ENCODE measurements at regions not wholly inside any gene's neighbourhood (a gene's known extent, or its start where the extent isn't known, plus 50 kb on each side); places are given as distances from the start of the nearest gene placed in this dataset.
A peak's percentile ranks its signal among the peaks of the same experiment; 100 is the strongest.

GRCh38 chr12:69023840-69024239 is 90.9 kb upstream of the CPM start:
- WGBS, 2 donors: 51 to 61% methylated on average over 5 of the region's 5 CpGs

GRCh38 chr12:69024413-69024812 is 91.4 kb upstream of the CPM start:
- no peak for ATAC-seq (ENCODE audit: low FRiP score)
- intact Hi-C loops (cut with DNase I): no loop called here
- Histone ChIP-seq H3K4me3 (ENCODE audit: low read length in 2 of 2) (no peak overlapping the region), H3K36me3 (ENCODE audit: control insufficient read depth in 1 of 2, insufficient read depth in 2 of 2, low read length in 1 of 2) (no peaks in the 10 kb centered on the region), H3K4me1 (ENCODE audit: control insufficient read depth in 1 of 2, insufficient read depth in 2 of 2, low read length in 2 of 2) (no peaks in the 10 kb centered on the region), H3K27me3 (ENCODE audit: control insufficient read depth in 1 of 2, insufficient read depth in 2 of 2, low read length in 1 of 2) (peaks cover 0 to 3% of the 10 kb centered on the region in 2 donors), H3K27ac (ENCODE audit: low read depth in 1 of 2, low read length in 2 of 2) (no peak overlapping the region), H3K9me3 (ENCODE audit: control insufficient read depth, low read length) (peaks cover 3% of the 10 kb centered on the region)
- no peak for DNase-seq
- WGBS, 2 donors: 80% methylated on average over 7 of the region's 7 CpGs

More at GRCh38 chr12:69023840-69024239, 90.9 kb upstream of the CPM start:
- ATAC-seq (ENCODE audit: low FRiP score) (no peak), DNase-seq (no peak)
- Histone ChIP-seq H3K9me3 (ENCODE audit: control insufficient read depth, low read length) (peaks cover 1% of the 10 kb centered on the region), H3K4me1 (ENCODE audit: control insufficient read depth in 1 of 2, insufficient read depth in 2 of 2, low read length in 2 of 2) (no peaks in the 10 kb centered on the region), H3K36me3 (ENCODE audit: control insufficient read depth in 1 of 2, insufficient read depth in 2 of 2, low read length in 1 of 2) (no peaks in the 10 kb centered on the region), H3K4me3 (ENCODE audit: low read length in 2 of 2) (no peak overlapping the region), H3K27me3 (ENCODE audit: control insufficient read depth in 1 of 2, insufficient read depth in 2 of 2, low read length in 1 of 2) (peaks cover 0 to 3% of the 10 kb centered on the region in 2 donors), H3K27ac (ENCODE audit: low read depth in 1 of 2, low read length in 2 of 2) (no peak overlapping the region)
- intact Hi-C loops (cut with DNase I): no loop called here

- Histone ChIP-seq H3K4me1 (ENCODE audit: control insufficient read depth in 1 of 2, insufficient read depth in 2 of 2, low read length in 2 of 2) (no peaks in the 10 kb centered on the region), H3K36me3 (ENCODE audit: control insufficient read depth in 1 of 2, insufficient read depth in 2 of 2, low read length in 1 of 2) (no peaks in the 10 kb centered on the region), H3K9me3 (ENCODE audit: control insufficient read depth, low read length) (peaks cover 3% of the 10 kb centered on the region), H3K27ac (ENCODE audit: low read depth in 1 of 2, low read length in 2 of 2) (no peak overlapping the region), H3K27me3 (ENCODE audit: control insufficient read depth in 1 of 2, insufficient read depth in 2 of 2, low read length in 1 of 2) (peaks cover 0 to 3% of the 10 kb centered on the region in 2 donors), H3K4me3 (ENCODE audit: low read length in 2 of 2) (no peak overlapping the region)
- no peak for DNase-seq
- no peak for ATAC-seq (ENCODE audit: low FRiP score)
- 41 to 63% methylated on average over 4 of the region's 4 CpGs for WGBS, 2 donors
- intact Hi-C loops (cut with DNase I): no loop called here
These were observed 91.9 kb upstream of the CPM start for GRCh38 chr12:69024907-69025306.

GRCh38 chr12:69026336-69026735 is 93.4 kb upstream of the CPM start:
- DNase-seq (peak in 1 of 2 donors; percentile 54), ATAC-seq (ENCODE audit: low FRiP score) (no peak)
- H3K36me3 ChIP-seq (ENCODE audit: control insufficient read depth in 1 of 2, insufficient read depth in 2 of 2, low read length in 1 of 2): no peaks in the 10 kb centered on the region
- intact Hi-C loops (cut with DNase I): no loop called here
- H3K4me1 ChIP-seq (ENCODE audit: control insufficient read depth in 1 of 2, insufficient read depth in 2 of 2, low read length in 2 of 2): no peaks in the 10 kb centered on the region
- peaks cover 3% of the 10 kb centered on the region for H3K9me3 ChIP-seq (ENCODE audit: control insufficient read depth, low read length)
- H3K27ac ChIP-seq (ENCODE audit: low read depth in 1 of 2, low read length in 2 of 2): no peak overlapping the region
- WGBS, 2 donors: 80 to 94% methylated on average over 1 of the region's 1 CpG
- H3K4me3 ChIP-seq (ENCODE audit: low read length in 2 of 2): no peak overlapping the region
- peaks cover 0 to 3% of the 10 kb centered on the region in 2 donors for H3K27me3 ChIP-seq (ENCODE audit: control insufficient read depth in 1 of 2, insufficient read depth in 2 of 2, low read length in 1 of 2)

- DNase-seq (no peak), ATAC-seq (ENCODE audit: low FRiP score) (no peak)
- Histone ChIP-seq H3K36me3 (ENCODE audit: control insufficient read depth in 1 of 2, insufficient read depth in 2 of 2, low read length in 1 of 2) (no peaks in the 10 kb centered on the region), H3K9me3 (ENCODE audit: control insufficient read depth, low read length) (peaks cover 3% of the 10 kb centered on the region), H3K27ac (ENCODE audit: low read depth in 1 of 2, low read length in 2 of 2) (no peak overlapping the region), H3K4me3 (ENCODE audit: low read length in 2 of 2) (no peak overlapping the region), H3K4me1 (ENCODE audit: control insufficient read depth in 1 of 2, insufficient read depth in 2 of 2, low read length in 2 of 2) (no peaks in the 10 kb centered on the region), H3K27me3 (ENCODE audit: control insufficient read depth in 1 of 2, insufficient read depth in 2 of 2, low read length in 1 of 2) (peaks cover 0 to 3% of the 10 kb centered on the region in 2 donors)
- intact Hi-C loops (cut with DNase I): no loop called here
- WGBS, 2 donors: 72 to 74% methylated on average over 4 of the region's 4 CpGs
These were observed 94.5 kb upstream of the CPM start for GRCh38 chr12:69027411-69027881.

GRCh38 chr12:69028941-69029729 is 96.2 kb upstream of the CPM start:
- Histone ChIP-seq H3K27me3 (ENCODE audit: control insufficient read depth in 1 of 2, insufficient read depth in 2 of 2, low read length in 1 of 2) (peaks cover 0 to 3% of the 10 kb centered on the region in 2 donors), H3K27ac (ENCODE audit: low read depth in 1 of 2, low read length in 2 of 2) (no peak overlapping the region), H3K9me3 (ENCODE audit: control insufficient read depth, low read length) (peaks cover 3% of the 10 kb centered on the region), H3K4me3 (ENCODE audit: low read length in 2 of 2) (no peak overlapping the region), H3K36me3 (ENCODE audit: control insufficient read depth in 1 of 2, insufficient read depth in 2 of 2, low read length in 1 of 2) (no peaks in the 10 kb centered on the region), H3K4me1 (ENCODE audit: control insufficient read depth in 1 of 2, insufficient read depth in 2 of 2, low read length in 2 of 2) (no peaks in the 10 kb centered on the region)
- 75% methylated on average over 11 of the region's 11 CpGs for WGBS, 2 donors
- intact Hi-C loops (cut with DNase I): no loop called here
- no peak for DNase-seq
- ATAC-seq (ENCODE audit: low FRiP score): no peak

GRCh38 chr12:69030321-69030720 is 97.3 kb upstream of the CPM start:
- no peak for ATAC-seq (ENCODE audit: low FRiP score)
- Histone ChIP-seq H3K4me3 (ENCODE audit: low read length in 2 of 2) (no peak overlapping the region), H3K36me3 (ENCODE audit: control insufficient read depth in 1 of 2, insufficient read depth in 2 of 2, low read length in 1 of 2) (no peaks in the 10 kb centered on the region), H3K27me3 (ENCODE audit: control insufficient read depth in 1 of 2, insufficient read depth in 2 of 2, low read length in 1 of 2) (peaks cover 0 to 3% of the 10 kb centered on the region in 2 donors), H3K27ac (ENCODE audit: low read depth in 1 of 2, low read length in 2 of 2) (no peak overlapping the region), H3K4me1 (ENCODE audit: control insufficient read depth in 1 of 2, insufficient read depth in 2 of 2, low read length in 2 of 2) (no peaks in the 10 kb centered on the region), H3K9me3 (ENCODE audit: control insufficient read depth, low read length) (peaks cover 3% of the 10 kb centered on the region)
- intact Hi-C loops (cut with DNase I): no loop called here
- DNase-seq: no peak
- 63 to 73% methylated on average over 2 of the region's 2 CpGs for WGBS, 2 donors

GRCh38 chr12:69036533-69036932 is 103.6 kb upstream of the CPM start:
- 65 to 72% methylated on average over 7 of the region's 7 CpGs for WGBS, 2 donors
- H3K27me3 ChIP-seq (ENCODE audit: control insufficient read depth in 1 of 2, insufficient read depth in 2 of 2, low read length in 1 of 2): no peaks in the 10 kb centered on the region
- no peaks in the 10 kb centered on the region for H3K9me3 ChIP-seq (ENCODE audit: control insufficient read depth, low read length)
- no peak overlapping the region for H3K27ac ChIP-seq (ENCODE audit: low read depth in 1 of 2, low read length in 2 of 2)
- H3K4me3 ChIP-seq (ENCODE audit: low read length in 2 of 2): no peak overlapping the region
- intact Hi-C loops (cut with DNase I): no loop called here
- H3K36me3 ChIP-seq (ENCODE audit: control insufficient read depth in 1 of 2, insufficient read depth in 2 of 2, low read length in 1 of 2): no peaks in the 10 kb centered on the region
- ATAC-seq (ENCODE audit: low FRiP score): no peak
- DNase-seq: no peak
- H3K4me1 ChIP-seq (ENCODE audit: control insufficient read depth in 1 of 2, insufficient read depth in 2 of 2, low read length in 2 of 2): no peaks in the 10 kb centered on the region

- WGBS, 2 donors: 65 to 69% methylated on average over 4 of the region's 4 CpGs
- Histone ChIP-seq H3K4me3 (ENCODE audit: low read length in 2 of 2) (no peak overlapping the region), H3K9me3 (ENCODE audit: control insufficient read depth, low read length) (no peaks in the 10 kb centered on the region), H3K36me3 (ENCODE audit: control insufficient read depth in 1 of 2, insufficient read depth in 2 of 2, low read length in 1 of 2) (no peaks in the 10 kb centered on the region), H3K27ac (ENCODE audit: low read depth in 1 of 2, low read length in 2 of 2) (no peak overlapping the region), H3K4me1 (ENCODE audit: control insufficient read depth in 1 of 2, insufficient read depth in 2 of 2, low read length in 2 of 2) (no peaks in the 10 kb centered on the region), H3K27me3 (ENCODE audit: control insufficient read depth in 1 of 2, insufficient read depth in 2 of 2, low read length in 1 of 2) (no peaks in the 10 kb centered on the region)
- DNase-seq: no peak
- ATAC-seq (ENCODE audit: low FRiP score): no peak
- intact Hi-C loops (cut with DNase I): no loop called here
These were observed 104.0 kb upstream of the CPM start for GRCh38 chr12:69036999-69037398.

All from aorta (tissue), 5 donors.